ENCODE measurements at regions not wholly inside any gene's neighbourhood (a gene's known extent, or its start where the extent isn't known, plus 50 kb on each side); places are given as distances from the start of the nearest gene placed in this dataset.

DNA sequence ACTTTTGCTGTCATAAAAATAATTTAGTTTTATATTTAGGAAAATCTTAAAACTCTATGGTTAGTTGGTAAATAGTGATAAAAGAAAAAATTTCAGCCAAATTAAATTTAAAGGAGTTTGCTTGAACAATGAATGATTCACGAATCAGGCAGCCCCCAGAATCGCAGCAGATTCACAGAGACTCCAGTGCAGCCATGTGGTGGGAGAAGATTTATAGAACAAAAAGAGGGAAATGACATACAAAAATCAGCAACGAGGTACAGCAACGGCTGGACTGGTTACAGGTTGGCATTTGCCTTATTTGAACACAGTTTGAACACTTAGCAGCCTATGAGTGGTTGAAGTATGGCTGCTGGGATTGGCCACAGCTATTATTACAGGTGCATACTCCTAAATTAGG lies 96.4 kb upstream of the MYCBP2 start:
- DNase-seq (ENCODE audit: low read depth): no peak

DNA sequence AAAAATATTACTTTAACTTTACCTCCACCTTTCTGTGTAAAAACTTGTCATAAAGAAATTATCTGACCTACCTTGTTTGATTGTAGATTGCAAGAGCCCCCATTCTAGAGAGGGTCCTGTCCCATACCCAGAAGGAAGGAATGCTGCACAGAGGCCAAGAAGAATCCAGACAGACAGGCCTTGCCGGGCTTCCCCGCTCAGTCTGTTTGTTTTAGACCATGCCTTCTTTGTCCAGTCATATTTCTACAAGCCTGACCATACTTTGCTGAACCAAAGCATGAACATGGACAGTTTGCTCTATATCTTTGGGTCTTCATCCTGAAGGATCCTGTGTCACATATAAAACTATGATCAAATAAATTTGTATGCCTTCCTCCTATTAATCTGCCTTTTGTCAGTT lies 95.8 kb upstream of the MYCBP2 start:
- DNase-seq (ENCODE audit: low read depth): no peak

DNA sequence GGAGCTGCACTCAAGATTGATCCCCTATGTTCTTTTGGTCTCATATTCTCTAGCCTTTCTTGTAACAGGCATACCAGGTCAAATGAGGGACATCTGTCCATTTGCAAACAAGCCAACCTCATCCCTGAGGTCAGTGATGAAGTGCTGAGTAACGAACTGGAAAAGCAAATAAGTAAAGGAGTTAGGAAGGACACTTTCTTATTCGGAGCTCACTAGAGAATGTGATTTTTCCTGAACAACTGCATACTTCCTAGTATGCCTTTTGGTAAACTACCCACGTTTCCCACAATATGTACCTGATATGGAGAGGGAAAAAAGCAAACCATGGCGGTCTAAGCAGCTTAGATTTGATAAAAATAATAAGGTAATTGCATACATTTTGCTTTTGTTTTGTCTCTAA lies 91.0 kb upstream of the MYCBP2 start:
- no peak for DNase-seq (ENCODE audit: low read depth)

DNA sequence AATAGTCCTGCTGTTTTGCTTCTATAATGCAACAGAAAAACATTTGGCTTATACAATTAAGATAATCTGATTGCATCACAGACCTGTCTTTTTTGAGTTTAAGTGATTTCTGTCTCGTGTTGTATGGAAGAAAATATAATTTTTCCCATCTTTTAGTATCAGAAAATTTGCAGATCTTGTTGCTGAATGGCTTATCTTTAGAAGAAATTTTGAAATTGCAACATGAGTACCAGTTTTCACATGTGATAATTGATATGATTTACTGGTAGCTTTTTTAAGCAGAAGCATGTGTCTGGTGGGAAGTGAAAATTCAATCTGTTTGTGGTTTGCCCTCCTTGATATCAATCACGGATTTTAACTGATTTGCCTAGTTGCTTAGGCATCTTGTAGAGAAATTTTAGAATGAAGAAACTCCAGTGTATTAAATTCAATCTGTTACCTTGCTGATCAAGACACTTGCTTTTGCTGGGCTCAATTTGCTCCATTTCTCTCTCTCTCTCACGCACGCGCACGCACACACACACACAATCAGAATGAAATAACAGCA lies 89.8 kb upstream of the MYCBP2 start:
- DNase-seq (ENCODE audit: low read depth): no peak

DNA sequence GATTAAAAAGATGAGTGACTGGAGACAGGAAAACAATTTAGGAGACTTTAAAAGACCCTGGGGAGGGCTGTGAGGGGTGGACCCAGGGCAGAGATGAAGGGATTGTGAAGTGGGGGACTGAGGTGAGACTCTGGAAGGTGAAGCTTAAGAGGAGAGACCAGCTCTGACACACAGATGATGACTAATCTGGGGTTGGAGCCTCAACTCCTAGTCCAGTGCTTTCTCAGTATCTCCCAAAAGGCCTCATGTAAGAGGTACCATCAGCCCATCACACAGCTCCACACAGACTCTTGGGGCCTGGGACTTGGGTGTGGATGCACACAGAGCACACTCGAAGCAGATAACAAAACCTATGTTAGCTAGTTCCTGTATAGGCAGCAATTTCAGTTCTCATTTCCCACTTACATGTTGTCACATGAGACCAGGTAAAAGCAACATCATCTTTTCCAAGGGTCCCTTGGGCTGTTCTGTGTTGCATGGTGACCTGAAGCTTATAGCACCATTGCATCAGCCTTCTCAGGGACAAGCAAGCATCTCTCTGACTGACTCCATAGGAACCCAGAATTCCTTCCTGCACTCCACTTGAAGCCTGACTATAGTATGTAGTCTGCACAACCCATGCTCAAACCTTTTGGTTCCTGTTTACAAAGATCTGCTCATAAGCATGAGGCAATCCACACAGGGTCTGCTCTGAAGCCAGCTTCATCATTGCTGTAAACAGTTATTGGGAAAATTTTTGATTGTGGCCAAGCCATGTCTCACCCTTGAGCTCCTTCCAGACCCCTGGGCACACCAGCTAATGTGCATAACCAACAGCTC lies 88.6 kb upstream of the MYCBP2 start:
- DNase-seq (ENCODE audit: low read depth): no peak

DNA sequence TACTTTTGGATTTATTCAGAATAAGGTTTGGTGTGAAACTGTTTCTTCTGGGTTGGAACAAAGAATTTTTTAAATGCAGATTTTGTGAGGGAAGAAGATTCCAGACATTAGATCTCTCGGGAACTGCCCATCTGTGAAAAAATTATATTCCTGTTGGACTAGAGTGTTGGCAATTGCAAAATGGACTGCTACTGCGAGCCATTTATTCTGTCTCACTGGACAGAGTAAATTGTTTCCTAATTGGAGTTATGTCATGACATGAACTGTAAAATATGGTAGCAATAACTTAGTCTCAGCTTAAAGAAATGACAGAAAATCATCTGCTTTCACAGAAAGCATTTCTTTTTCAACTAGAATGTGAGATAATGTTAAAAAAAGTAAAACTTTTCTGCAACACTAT lies 86.0 kb upstream of the MYCBP2 start:
- no peak for DNase-seq (ENCODE audit: low read depth)

DNA sequence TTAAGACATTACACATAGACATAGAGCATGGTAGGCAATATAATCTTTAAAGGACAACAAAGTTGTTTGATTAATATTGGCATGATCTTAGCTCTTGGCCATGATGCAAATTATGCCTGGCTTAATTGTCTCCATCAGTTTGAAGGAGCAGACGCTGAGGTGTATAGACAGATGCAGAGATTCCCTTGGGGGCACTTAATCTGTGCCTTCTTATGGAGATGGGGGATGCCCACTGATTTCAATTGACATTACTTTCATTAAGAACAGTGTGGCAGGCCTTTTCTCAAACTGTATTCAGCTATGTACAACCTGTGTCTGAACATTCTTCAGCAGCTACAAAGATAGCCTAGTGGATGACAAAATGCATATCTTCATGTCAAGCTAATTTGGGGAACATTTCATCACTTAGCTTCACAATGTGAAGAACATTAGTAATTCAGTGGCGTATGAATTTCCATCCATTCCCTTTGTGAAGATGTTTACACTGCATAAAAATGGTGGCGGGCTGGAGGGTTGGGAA lies 85.3 kb upstream of the MYCBP2 start:
- DNase-seq (ENCODE audit: low read depth): no peak

DNA sequence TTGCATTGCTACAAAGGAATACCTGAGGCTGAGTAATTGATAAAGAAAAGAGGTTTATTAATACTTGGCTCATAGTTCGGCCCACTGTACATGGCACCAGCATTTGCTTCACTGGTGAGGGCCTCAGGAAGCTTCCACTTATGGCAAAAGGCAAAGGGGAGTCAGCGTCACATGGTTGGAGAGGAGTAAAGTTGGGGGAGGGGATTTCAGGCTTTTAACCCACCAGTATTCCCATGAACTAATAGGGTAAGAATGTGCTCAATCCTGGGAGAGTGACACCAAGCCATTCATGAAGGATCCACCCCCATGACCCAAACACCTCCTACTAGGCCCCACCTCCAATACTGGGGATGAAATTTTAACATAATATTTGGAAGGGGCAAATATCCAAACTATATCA lies 82.5 kb upstream of the MYCBP2 start:
- no peak for DNase-seq (ENCODE audit: low read depth)

DNA sequence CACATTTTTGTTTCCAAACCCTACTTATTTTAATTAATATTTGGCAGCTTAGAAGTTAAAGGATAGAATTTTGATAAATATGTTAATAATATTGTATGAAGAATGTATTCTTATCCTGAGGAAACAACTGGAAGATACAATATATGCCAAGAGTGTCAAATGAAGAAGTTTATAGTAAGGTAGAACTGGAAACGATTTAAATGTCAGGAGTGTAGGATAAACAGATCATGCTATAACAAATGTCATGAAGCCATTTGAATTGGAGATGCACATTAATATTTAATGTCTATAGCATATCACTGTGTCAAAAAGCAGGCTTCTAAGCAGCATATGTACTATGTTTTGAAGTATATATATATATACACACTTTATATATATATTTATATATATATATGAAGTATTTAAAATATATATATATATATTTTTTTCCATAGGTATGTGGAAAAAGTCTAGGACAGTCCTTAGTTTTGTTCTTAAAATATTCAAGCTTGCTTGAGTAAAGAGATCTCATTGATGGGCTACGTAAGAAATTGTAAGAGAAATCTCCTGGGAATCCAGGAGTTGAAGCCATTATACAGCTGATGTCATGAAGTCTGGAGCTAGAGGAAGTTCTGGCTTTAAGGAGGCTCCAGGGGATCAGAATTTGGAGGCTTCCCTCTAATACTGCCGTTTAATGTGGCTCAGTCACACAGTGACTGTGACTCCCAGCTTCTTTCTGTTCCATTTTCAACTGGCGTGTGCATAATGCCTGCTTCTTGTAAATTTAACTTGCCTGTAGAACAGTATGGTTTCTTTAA lies 79.9 kb upstream of the MYCBP2 start:
- no peak for DNase-seq (ENCODE audit: low read depth)

DNA sequence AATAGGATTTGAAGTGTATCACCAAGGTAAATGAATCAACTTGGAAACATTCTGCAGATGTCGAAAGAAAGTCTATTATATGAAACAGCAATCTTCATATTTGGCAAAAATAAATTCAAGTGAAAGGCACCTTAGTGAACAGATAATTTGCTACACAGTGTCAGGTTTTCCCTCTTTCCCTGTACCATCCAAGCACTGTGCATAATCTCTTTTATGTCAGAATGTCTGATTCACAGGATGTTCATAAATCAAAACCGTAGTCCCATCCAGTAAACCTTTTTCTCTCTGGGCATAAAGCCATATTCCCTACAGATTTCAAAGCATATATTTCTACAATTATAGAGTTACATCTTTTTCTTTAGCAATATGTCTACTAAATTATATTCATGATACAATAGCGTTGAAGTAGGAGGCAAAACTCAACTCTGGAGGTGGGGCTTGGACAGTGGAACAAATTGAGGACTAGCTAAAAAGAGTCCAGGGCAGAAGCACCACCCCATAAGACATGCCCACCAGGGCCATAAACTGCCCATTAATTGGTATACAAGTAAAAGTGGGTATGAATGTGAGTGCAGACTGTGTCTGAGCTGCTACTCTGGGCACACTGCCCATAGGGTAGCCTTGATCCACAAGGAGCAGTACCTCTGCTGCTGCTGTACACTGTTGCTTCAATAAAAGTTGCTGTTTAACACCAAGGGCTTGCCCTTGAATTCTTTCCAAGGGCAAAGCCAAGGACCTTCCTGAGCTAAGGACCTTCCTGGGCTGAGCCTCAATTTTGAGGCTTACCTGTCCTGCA lies 72.1 kb upstream of the MYCBP2 start:
- DNase-seq (ENCODE audit: low read depth): no peak

DNA sequence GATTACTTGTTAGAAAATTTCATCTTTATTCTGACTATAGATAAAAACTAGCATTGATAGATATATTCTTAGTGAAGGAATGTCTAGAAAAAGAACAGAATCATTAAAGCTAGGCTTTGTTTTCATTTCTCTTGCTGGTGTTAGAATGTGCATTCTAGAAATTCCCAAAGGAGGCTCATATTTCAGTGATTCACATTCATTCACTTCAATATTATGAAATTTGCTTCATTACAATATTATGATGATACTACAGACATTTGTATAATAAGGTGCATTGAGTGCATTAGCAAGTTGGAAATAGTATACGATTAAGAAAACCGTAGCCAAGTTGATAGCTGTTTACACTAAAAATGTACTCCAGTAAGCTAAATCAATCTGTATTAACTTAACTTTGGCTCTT lies 70.7 kb upstream of the MYCBP2 start:
- no peak for DNase-seq (ENCODE audit: low read depth)

DNA sequence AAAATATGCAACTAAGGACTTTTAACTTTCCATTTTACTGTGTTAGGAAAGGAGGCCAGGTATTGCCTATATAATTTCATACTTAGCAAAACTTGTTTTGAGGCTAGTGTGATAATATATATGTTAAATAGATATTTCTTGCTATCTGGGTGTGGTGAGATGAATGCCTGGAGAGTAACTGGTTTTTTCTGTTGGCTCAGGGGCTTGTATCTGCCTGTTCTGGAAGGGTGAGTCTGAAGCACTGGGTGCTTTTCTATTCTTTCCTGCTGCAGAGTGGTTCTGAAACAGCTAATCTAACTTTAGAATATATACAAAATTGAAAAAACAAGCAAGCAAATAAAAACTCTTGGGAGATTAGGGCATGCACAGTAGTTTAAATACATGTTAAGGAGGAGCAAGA lies 64.6 kb upstream of the MYCBP2 start:
- DNase-seq (ENCODE audit: low read depth): no peak

DNA sequence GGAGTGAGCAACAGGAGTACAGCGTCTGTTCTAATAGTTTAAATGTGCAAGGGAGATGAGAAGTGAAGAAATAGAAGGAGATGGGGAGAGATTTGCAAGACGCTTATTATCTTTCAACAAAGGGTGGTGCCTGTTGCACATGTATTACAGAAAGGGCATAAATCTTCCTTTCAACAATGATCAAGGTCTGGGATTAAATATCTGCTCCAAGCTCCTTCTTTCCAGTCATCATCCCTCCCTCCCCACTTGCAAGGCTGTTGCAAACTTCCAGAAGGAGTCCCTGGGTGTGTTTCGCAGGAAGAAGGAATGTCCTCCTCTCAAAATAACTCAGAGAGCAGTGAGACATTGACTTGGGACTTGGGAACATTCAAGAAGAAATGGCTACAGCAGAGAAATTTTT lies 63.5 kb upstream of the MYCBP2 start:
- DNase-seq (ENCODE audit: low read depth): no peak

DNA sequence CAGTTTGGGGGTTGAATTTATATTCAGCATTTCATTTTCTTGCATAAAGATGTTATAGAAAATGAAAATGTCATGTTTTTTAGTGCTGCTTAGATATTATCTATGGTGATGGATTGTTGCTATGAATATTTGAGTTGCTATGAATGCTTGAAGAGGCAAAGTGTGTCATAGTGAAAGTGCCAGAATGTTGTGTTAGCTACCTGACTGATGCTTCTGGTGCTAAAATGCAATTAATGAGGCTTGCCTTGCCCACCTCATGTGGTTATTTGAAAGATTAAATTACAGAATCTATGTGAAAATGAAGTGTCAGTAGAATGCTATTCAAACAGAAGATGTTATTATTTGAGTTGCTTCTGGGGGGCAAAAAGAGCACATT lies 62.7 kb upstream of the MYCBP2 start:
- no peak for DNase-seq (ENCODE audit: low read depth)

DNA sequence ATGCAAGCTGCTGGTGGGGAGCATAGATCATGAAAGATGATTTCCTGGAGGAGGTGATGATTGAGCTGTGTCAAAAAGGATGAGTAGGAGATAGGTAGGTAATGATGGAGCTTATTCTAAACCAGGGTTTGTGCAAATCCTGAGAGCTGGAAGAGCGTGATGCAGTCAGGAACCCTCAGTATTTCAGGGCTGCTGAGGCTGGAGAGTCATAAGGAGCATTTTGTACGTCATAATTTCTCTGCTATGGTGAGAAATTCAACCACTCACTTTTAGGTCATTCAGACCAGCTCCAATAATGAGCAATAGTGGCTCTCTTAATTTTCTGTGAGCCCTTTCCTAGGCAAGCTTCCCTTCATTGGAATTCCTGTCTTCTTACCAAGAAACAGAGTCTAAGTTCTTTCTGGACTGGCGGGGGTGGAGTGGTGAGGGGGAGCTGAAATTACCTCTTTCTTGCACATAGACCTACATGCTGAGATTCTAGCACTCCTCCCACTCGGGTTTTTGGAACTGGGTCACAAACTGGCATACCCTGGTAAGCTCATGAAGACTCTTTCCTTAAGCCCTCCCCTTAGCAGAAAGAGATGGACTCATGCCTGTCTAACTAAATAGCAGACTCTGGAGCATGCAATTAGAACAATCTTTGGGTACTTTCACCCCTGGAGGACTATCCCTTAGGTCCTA lies 62.2 kb upstream of the MYCBP2 start:
- no peak for DNase-seq (ENCODE audit: low read depth)

DNA sequence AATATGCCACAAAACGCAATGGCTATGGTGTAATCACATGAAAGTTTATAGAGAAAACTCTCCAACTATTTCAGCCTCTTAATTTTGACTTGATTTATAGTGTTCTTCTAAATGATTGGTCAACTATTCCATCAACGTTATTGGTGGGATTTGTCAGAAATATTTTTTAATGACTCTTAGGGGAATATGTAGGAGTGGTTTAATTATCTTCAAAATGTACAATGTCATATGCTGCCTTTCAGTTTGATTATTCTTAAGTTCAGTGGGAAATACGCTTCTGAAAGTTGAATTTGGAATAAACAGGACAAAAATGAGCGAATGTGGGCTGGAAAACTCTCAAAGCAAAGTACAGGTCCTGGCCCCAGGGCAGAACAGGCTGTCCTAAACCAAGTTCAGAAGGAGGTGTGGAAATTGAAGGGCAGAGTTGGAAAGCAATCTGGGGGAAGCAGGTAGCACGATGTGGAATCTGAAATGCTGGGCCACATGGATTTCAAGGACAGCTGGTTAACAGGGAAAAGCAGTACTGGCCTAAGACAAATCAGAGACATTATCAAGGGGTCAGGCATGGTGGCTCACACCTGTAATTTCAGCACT lies 60.8 kb upstream of the MYCBP2 start:
- DNase-seq (ENCODE audit: low read depth): no peak

DNA sequence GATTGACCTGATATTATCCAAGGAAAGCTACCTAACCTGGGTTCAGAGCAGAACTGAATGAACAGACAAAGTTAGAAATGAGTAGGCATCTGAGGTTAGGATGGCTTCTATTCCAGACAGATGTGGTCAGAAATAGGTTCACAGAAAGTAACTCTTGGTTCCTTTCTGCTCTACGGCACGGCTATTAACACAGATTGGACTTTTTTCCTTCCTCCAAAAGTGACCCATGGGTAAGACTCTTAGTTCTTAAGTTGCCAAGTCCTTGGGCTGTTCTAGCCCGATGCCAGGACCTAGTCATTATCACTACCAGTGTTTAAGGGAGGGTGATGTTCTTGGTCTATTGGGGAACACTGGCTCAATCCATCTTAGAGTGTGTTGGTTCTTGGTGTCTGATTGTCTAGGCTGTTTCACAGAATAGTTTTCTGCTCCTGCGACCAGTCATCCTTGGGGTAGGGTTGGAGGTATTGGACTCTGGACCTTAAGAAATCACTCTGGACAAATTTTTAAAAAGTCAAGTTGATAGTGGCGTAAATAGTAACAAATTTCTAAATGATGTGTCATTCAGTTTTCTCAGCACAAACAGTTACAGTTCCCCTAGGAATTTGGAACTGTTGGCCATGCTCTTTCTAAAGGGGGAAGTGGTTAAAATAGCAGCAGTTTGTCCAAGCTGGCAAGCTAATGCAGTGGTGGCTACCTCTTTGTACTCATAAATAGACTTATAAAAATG lies 60.1 kb upstream of the MYCBP2 start:
- DNase-seq (ENCODE audit: low read depth): peak; percentile 60

DNA sequence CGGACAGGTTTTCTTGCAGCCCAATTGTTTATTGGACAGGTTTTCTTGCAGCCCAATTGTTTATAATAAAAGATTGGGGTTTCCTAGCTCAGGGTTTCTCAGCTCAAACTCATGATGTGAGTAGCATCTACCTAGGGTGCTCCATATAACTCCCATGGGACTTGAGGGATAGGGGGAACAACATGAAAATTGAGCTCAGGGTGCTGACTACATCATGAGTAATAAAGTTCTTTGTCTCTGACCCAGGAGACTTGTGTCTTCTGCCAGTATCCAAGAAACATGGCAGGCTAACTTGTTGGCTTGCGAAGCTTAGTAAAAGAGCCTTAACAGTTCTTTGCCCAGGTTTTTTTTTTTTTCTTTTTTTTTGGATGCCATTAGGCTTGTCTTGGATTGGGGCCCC lies 59.2 kb upstream of the MYCBP2 start:
- DNase-seq (ENCODE audit: low read depth): peak; percentile 23

DNA sequence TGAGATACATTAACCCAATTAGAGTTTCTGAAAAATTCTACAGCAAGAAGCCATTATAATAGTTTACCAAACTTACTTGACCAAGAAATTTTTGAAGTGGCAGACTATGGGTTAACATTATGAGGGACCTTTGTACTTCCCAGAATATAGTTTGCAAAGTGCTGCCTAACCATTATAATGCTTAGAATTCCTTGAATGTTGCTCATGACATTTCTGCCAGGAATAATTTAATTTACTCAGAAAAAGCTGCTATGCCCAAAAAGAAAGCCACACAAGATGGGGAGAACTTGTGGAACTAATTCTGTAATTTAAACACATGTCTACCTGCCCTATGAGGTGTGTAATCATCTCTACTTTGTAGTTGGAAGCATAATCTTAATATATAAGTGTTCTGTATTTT lies 58.1 kb upstream of the MYCBP2 start:
- DNase-seq (ENCODE audit: low read depth): no peak

DNA sequence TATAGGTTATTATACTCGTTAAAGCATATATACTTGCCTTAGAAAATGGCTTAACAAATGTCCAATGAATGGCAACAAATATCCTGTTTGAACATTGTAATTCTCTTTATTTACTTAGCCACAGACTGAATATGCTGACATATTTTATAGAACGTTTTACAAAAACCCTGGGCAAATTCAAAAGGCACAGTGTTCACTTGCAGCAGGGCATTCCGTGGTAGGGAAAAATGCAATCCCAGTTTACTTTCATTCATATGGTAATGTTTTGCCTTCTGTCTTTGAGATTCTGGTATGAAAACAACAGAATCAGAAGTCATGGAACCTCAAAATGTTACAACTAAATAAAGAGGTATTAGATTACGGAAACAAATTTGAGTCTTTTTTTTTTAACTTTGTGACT lies 56.2 kb upstream of the MYCBP2 start:
- DNase-seq (ENCODE audit: low read depth): no peak

DNA sequence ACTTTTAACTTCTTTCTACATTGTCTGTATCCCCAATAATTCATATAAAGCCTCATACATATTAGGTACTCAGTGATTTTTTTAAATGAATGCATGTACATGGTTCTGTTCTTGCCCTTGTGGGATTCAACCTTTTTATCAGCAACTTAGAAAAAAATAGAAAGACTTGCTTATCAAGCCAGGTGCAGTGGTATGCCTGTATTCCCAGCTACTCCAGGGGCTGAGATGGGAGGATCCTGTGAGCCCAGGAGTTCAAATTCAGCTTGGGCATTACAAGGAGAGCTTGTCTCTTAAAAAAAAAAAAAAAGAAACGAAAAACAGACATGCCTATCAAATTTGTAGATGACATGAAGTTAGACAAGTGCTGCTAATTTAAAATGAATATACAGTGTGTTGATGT lies 54.2 kb upstream of the MYCBP2 start:
- DNase-seq (ENCODE audit: low read depth): no peak
